Transverse colon (tissue), 4 donors: ENCODE measurements at regions not wholly inside any gene's neighbourhood (a gene's known extent, or its start where the extent isn't known, plus 50 kb on each side); places are given as distances from the start of the nearest gene placed in this dataset.

Experiments
- DNase-seq: peaks from one replicate; pipeline ENCODE4 v3.0.0-alpha.2; 2019
- H3K27ac ChIP-seq, 4 donors: fragments of 200-600 bp; sonication (generic); 2 replicates each; pipeline ENCODE4 v1.5.1; 2016 to 2018; ENCODE audit warnings: inconsistent platforms in 4 of 4
- H3K27me3 ChIP-seq: fragments of 200-600 bp; sonication (generic); 2 replicates; pipeline ENCODE4 v1.5.1; 2017; ENCODE audit warnings: inconsistent platforms
- H3K36me3 ChIP-seq, 4 donors: fragments of 200-600 bp; sonication (generic); 2 replicates each; pipeline ENCODE4 v1.5.1; 2017 to 2019; ENCODE audit warnings: inconsistent platforms in 4 of 4
- H3K4me1 ChIP-seq, 4 donors: fragments of 200-600 bp; sonication (generic); 2 replicates each; pipeline ENCODE4 v1.5.1; 2017 to 2020; ENCODE audit warnings: inconsistent platforms in 4 of 4
- H3K4me3 ChIP-seq, 4 donors: fragments of 200-600 bp; sonication (generic); 1 replicate in 1 of 4; 2 replicates in 3 of 4; pipeline versions ENCODE4 v1.5.1 to v1.6.1; 2017 to 2019; ENCODE audit warnings: inconsistent platforms in 4 of 4
- H3K9me3 ChIP-seq, 2 donors: fragments of 200-600 bp; sonication (generic); 2 replicates each; pipeline ENCODE4 v1.5.1; 2017 to 2019; ENCODE audit warnings: inconsistent platforms in 2 of 2
- EP300 ChIP-seq: sonication (generic); formaldehyde crosslinking; IDR thresholded peaks from one replicate; pipeline ENCODE4 v1.6.1; 2017; ENCODE audit warnings: antibody characterized with exemption, low read depth
- POLR2A ChIP-seq: fragments of 450-650 bp; IDR thresholded peaks from one replicate; pipeline ENCODE4 v1.6.1; 2016; ENCODE audit warnings: antibody characterized with exemption, mild to moderate bottlenecking, moderate library complexity
- POLR2AphosphoS5 ChIP-seq, 3 donors: sonication (generic); formaldehyde crosslinking; IDR thresholded peaks; one replicate each; pipeline ENCODE4 v1.6.1; 2016; ENCODE audit warnings: antibody characterized with exemption in 3 of 3
- WGBS, 2 donors: methylation state at CpG; one replicate each; pipeline ENCODE4 v1.1.5; 2018; ENCODE audit warnings: low coverage in 1 of 2; 5-methylcytosine and 5-hydroxymethylcytosine counted together
- in situ Hi-C, 4 donors: fragments of 200-750 bp; cut with MboI; loops; one replicate each; pipeline versions ENCODE4 v1.15.0 to v1.15.1; 2017; ENCODE audit warnings: low sequenced_read_pairs in 3 of 4, low pct_ligation_motif_present in 1 of 4, low pct_unique_long_range_greater_than_20kb in 1 of 4
- intact Hi-C: fragments of 100-400 bp; cut with DNase I; formaldehyde crosslinking; loops from one replicate; pipeline ENCODE4 v1.15.1; 2023; ENCODE audit warnings: low total_unique reads
- TF ChIP-seq, protein P1 (sequence below), 5 experiments: fragments of 200-600 bp in 3 of 5; fragments of 450-650 bp in 2 of 5; sonication (generic) in 3 of 5; IDR thresholded peaks; 1 replicate in 2 of 5; 2 replicates in 3 of 5; pipeline ENCODE4 v1.5.1; 2016 to 2017; ENCODE audit warnings: antibody characterized with exemption in 5 of 5, inconsistent platforms in 3 of 5, mild to moderate bottlenecking in 2 of 5, moderate library complexity in 1 of 5

DNA sequence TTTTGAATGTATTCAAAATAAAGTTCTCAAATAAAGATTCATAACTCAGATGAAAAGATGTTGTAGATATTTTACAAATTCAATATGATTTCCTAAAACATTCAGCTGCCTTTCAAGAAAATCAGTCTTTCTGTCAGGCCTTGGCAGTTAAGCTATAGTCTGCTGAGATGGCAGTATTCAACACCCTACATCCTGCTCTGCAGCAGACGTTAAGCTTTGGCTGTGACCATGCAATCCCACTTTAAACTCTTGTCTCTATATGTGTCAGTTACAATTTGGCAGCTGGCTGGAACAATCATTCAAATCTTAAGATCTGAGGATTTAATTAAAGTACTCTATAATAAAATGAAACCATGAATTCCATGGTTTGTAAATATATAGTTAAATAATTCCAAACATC lies 567.3 kb upstream of the ZNF804A start:
- H3K27me3 ChIP-seq = no peaks in the 10 kb centered on the region

DNA sequence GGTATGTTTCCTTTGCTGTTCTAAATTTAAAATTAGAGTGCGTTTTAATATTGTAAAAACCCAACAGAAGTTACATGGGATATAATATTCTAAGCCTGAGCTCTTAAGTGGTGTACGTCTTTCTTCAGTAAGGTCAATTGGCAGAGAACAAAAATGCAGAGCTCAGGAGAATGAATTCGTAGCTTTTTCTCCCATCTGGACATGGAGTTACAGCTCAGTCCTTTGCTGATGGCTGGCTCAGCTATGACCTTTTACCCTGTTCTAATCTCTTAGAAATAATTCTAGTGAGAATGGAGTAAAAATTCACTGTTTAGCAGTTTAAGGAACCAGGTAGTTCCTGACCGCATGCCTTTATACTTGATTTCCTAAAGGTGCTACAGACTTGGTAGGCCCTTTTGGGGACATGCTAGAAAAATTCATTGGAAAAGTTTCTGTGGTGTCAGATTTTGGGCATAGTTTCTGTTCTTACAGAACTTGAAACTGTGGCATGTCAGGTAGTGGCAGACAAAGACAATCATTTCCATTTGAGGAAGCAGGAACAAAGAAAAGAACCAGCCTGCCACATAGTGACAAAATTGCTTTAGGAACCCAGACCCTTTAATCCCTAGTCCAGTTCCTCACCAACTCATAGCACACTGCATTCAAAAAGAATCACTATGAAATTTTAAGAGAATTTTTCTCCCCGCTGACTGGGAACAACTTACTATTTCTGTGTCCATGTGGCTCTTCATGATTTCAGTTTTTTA lies 566.8 kb upstream of the ZNF804A start:
- in situ Hi-C loops (no loop called here), intact Hi-C loops (no loop called here)
- no peak for DNase-seq
- H3K27me3 ChIP-seq = no peaks in the 10 kb centered on the region
- TF ChIP-seq, protein P1, sequence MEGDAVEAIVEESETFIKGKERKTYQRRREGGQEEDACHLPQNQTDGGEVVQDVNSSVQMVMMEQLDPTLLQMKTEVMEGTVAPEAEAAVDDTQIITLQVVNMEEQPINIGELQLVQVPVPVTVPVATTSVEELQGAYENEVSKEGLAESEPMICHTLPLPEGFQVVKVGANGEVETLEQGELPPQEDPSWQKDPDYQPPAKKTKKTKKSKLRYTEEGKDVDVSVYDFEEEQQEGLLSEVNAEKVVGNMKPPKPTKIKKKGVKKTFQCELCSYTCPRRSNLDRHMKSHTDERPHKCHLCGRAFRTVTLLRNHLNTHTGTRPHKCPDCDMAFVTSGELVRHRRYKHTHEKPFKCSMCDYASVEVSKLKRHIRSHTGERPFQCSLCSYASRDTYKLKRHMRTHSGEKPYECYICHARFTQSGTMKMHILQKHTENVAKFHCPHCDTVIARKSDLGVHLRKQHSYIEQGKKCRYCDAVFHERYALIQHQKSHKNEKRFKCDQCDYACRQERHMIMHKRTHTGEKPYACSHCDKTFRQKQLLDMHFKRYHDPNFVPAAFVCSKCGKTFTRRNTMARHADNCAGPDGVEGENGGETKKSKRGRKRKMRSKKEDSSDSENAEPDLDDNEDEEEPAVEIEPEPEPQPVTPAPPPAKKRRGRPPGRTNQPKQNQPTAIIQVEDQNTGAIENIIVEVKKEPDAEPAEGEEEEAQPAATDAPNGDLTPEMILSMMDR (IDR thresholded peaks at IDR 0.05) = peak in 1 of 5 experiments; percentile 10
- TF ChIP-seq EP300 = no peak
- no peak for TF ChIP-seq POLR2A
- no peaks in the 10 kb centered on the region for H3K36me3 ChIP-seq
- H3K4me1 ChIP-seq = no peaks in the 10 kb centered on the region
- H3K27ac ChIP-seq = no peak overlapping the region
- no peak overlapping the region for H3K4me3 ChIP-seq
- no peaks in the 10 kb centered on the region for H3K9me3 ChIP-seq
- WGBS, 2 donors = 76 to 78% methylated on average over 4 to 5 of the region's 5 CpGs

More for the DNA sequence above, 567.3 kb upstream of the ZNF804A start:
- TF ChIP-seq, protein P1 (IDR thresholded peaks at IDR 0.05) = no peak
- TF ChIP-seq POLR2A (no peak), EP300 (no peak)
- 33 to 60% methylated on average over 1 of the region's 1 CpG for WGBS, 2 donors
- no peaks in the 10 kb centered on the region for H3K9me3 ChIP-seq
- no peak overlapping the region for H3K4me3 ChIP-seq
- no peak for DNase-seq
- H3K4me1 ChIP-seq = no peaks in the 10 kb centered on the region
- in situ Hi-C loops = no loop called here
- no peak overlapping the region for H3K27ac ChIP-seq
- intact Hi-C loops = no loop called here
- no peaks in the 10 kb centered on the region for H3K36me3 ChIP-seq

DNA sequence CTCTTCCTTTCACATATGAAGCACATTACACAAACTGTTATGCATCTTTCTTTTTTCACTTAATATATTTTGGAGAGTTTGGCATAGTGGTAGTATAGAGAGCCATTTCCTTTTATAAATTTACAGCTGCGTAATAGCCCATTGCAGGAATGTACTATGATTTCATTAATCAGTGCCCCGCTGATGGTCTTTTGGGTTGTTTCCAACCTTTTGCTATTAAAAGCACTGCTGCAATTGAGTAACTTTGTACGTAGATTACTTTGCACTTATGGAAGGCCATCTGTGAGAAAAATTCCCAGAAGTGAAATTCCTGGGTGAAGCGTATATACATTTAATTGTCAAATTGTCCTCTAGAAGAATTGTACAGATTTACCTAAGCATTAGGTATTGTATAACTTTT lies 565.3 kb upstream of the ZNF804A start:
- no peak for DNase-seq
- in situ Hi-C loops (no loop called here), intact Hi-C loops (no loop called here)
- no peaks in the 10 kb centered on the region for H3K27me3 ChIP-seq
- no peaks in the 10 kb centered on the region for H3K4me1 ChIP-seq
- TF ChIP-seq POLR2A (no peak), POLR2AphosphoS5 (IDR thresholded peaks at IDR 0.05) (no peak), EP300 (no peak)
- TF ChIP-seq, protein P1 (IDR thresholded peaks at IDR 0.05) = no peak
- no peak overlapping the region for H3K27ac ChIP-seq
- no peaks in the 10 kb centered on the region for H3K36me3 ChIP-seq
- no peak overlapping the region for H3K4me3 ChIP-seq
- H3K9me3 ChIP-seq = no peaks in the 10 kb centered on the region
- WGBS, 2 donors = 82 to 89% methylated on average over 4 of the region's 4 CpGs

DNA sequence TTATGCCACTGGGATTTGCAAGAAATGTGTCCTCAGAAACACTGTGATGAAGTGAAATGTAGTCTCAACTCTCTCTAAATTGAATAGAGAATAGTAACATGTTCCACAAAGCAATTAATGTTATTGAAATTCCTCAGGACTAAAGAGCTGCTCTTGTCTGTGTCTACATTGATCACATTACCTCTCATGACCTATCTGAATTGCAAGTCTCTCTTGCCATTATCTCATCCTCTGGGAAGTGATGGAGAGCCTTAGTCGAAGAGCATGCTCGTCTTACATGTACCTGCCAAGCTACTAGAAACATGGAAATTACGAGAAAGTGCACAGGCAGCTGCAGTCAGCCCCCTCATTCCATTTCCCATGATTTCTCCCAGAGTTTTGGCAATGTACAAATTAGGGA lies 561.1 kb upstream of the ZNF804A start:
- in situ Hi-C loops = no loop called here
- no peak for TF ChIP-seq POLR2AphosphoS5 (IDR thresholded peaks at IDR 0.05)
- TF ChIP-seq, protein P1 (IDR thresholded peaks at IDR 0.05) = no peak
- no peak for TF ChIP-seq POLR2A
- TF ChIP-seq EP300 = no peak
- WGBS, 2 donors = 74 to 82% methylated on average over 2 to 3 of the region's 3 CpGs
- Histone ChIP-seq H3K27ac (no peak overlapping the region), H3K4me3 (no peak overlapping the region), H3K4me1 (peaks cover 0 to 13% (median 4%) of the 10 kb centered on the region in 4 donors), H3K36me3 (no peaks in the 10 kb centered on the region), H3K27me3 (no peaks in the 10 kb centered on the region), H3K9me3 (no peaks in the 10 kb centered on the region)
- intact Hi-C loops = no loop called here
- DNase-seq = no peak
